GM18502 (cell line): ENCODE measurements at regions not wholly inside any gene's neighbourhood (a gene's known extent, or its start where the extent isn't known, plus 50 kb on each side); places are given as distances from the start of the nearest gene placed in this dataset.
"Not testable (repeated sequence)": the region's sequence is repeated elsewhere in the genome, so short reads cannot be mapped to it uniquely, and the experiment has no call there.

Experiments
- ATAC-seq: cut with Tn5 transposase; IDR thresholded peaks from one replicate; pipeline ENCODE4 v1.9.1; 2021; ENCODE audit warnings: mild to moderate bottlenecking; ENCODE audit not compliant: unreplicated experiment, poor library complexity

DNA sequence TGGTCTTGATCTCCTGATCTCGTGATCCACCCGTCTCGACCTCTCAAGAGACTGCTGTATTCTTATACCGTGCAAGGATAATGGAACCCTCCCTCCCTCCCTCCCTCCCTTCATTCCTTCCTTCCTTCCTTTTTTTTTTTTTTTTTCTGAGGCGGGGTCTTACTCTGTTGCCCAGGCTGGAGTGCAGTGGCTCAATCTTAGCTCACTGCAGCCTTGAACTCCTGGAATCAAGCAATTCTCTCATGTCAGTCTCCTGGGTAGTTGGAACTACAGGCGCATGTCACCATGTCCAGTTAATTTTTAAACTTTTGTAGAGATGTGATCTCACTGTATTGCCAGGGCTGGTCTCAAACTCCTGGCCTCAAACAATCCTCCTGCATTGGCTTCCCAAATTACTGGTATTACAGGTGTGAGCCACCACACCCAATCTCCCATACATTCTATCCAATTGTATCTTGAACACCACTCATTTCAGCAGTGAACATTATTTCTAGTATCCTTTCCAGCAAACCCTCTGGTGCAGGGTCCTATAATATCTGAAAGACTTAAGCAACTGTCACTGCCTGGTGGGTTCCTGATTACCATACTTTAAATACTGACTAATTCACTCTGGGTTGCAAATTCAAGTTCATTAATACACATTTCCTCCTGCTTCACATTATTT is 210.0 kb upstream of the ZNF217 start:
- ATAC-seq = no peak

DNA sequence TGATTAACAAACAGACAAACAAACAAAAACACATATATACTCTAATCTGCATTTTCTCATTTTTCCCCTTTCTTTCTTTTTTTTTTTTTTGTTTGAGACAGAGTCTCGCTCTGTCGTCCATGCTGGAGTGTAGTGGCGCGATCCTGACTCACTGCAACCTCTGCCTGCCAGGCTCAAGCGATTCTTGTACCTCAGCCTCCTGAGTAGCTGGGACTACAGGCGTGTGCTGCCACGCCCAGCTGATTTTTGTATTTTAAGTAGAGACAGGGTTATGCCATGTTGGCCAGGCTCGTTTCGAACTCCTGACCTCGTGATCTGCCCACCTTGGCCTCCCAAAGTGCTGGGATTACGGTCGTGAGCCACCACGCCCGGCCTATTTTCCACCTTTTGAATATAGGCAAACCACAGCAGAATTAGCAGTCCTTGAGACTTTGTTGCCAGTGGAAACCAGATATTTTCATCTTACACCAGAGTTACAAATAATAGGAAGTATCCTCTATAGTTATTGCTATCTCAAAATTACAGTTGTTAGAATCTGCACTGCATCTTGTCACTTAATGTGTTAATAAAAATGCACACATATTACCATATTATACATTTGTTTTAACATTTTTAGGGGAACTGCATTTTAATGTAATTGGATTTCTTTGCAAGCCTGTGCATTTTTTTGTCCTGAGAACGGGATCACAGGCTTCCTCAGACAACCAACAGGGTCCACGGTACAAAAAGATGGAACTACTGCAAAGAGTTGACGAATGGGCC is 208.2 kb upstream of the ZNF217 start:
- ATAC-seq = no peak

DNA sequence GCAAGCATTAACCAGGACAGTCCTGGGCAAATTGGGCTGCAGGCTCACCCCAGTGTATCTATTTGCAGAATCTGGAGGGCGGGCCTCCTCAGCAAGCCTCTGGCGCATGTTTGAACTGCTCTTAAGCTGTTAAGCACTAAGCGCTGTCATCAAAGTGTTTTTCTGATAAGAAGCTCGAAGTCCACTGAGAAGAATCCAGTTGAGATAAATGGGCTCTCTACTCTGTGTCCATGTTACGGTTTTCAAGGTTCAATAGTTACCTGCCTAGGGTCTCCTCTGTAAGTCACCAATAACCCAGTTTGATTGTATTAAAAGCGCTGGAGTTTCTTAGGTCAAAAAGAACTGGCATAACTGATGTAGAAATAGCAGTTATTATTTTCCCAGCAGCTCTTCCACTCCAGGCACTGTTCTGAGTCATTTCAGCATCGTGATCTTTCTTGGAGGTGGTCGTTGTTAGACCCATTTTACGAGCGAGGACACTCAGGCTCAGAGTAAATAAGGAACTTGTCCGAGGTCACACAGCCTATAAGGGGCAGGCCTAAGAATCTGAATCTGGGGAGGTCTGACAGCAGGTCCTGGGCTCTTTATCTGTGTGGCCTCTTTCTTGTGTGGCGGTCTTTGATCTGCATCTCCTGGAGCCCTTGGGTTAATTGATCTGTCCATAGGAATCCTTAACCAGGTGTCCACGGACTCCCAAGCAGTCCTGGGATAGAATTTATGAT is 207.4 kb upstream of the ZNF217 start:
- ATAC-seq = no peak

DNA sequence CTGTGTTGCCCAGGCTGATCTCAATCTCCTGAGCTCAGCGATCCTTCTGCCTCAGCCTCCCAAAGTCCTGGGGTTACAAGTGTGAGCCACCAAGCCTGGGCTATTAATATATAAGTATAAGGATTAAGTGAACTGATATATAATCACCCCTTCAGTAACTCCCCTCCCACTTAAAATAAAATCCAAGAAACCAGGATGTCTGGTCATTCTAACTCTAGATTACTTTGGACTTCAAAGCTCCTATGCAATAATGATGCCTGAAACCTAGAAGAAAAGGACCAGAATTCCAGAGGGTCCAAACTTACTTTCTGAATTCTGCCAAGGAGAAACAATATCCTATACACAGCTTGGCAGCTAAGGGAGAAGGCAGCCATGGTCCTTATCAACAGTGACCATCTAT is 206.8 kb upstream of the ZNF217 start:
- ATAC-seq = no peak

DNA sequence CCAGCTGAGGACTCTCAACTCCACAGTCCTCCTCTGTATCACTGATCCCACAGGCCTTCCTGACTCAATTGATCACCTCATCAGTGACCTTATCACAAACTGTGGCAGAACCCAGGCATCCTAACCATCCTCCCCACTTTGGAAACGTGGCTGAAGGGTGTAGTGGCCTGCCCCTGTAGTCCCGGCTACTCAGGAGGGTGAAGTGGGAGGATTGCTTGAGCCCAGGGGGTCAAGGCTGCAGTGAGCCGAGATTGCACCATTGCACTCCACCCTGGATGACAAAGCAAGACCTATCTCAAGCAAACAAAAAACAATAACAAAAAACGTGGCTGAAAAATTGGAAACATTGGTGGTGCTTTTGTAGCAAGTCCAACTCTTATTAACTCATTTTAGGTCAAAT is 203.4 kb upstream of the ZNF217 start:
- ATAC-seq = no peak

DNA sequence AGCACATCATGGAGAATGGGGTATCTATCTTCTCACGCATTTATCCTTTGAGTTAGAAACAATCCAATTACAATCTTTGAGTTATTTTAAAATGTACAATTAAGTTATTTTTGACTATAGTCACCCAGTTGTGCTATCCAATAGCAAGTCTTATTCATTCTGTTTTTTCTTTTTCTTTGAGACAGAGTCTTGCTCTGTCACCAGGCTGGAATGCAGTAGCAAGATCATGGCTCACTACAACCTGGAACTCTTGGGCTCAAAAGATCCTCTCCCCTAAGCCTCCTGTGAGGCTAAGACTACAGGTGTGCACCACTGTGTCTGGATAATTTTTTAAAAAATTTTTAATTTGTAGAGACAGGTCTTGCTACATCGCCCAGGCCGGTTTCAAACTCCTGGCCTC is 201.5 kb upstream of the ZNF217 start:
- no peak for ATAC-seq

DNA sequence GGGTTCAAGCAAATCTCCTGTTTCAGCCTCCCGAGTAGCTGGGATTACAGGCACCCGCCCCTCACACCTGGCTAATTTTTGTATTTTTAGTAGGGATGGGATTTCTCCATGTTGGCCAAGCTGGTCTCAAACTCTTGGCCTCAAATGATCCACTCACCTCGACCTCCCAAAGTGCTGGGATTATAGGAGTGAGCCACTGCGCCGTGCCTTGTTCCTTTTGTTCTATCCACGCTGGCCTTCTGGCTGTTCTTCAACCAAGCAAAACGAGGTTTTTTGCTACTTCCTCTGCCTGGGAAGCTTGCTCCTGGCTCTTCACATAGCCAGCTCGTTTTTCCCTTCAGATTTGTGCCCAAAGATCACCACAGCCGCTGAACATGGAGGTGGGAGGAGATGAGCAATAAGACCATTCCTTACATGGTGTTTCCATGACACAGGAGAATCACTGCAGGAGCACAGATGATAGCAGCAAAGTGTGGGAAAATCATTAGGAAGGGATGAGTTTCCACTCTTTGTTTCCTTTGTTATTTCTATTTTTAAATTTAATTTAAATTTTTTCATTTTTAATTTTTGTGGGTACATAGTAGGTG is 201.0 kb upstream of the ZNF217 start:
- ATAC-seq = no peak

DNA sequence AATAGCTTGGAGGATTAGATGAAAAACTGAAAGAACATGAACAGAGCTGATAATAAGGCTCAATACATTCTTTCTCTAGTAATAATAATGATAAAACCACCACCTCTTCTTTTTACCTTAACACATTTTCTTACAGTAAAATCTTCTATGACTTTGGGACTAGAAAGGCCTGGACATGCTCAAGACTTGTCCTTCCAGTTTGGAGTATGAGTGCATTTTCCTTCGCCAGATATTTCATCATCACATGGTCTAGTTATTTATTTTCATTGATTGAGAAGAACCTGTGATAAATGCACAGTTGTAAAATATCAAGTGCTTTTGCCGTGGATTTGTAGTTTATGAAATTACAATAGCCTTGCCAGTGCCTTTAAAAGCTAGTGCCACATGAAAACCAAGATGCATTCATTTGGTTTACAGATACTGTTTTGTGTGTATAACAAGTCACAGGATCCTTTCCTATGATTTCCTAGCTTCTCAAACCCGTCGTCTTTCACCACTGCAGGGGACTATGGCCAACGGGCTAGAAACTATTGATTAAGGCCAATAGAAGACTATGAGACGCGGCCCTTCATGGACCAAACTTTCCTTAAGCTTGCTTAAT is 200.2 kb upstream of the ZNF217 start:
- no peak for ATAC-seq

DNA sequence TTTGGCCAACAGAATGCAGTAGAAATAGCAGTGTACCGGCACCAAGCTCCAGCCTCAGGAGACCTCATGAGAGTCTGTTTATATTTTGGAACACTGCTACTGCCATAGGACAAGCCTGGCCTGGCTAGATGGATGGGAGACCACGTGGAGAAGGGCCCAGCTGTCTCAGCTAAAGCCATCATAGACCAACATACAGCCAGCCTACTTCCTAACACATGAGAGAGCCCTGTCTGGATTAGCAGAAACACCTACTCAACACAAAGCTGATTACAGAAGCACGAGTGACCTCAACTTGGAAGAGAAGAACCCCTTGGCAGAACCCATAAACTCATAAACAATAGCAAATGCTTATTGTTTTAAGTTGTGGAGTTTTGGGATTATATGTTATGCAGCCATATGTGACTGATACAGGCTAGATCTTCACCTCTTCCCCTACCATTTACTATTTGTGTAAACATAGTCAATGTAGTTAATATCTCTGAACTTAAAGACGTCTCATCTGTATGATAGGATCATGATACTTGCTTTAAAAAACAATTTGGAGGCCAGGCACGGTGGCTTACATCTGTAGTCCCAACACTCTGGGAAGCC is 199.4 kb upstream of the ZNF217 start:
- ATAC-seq = no peak

DNA sequence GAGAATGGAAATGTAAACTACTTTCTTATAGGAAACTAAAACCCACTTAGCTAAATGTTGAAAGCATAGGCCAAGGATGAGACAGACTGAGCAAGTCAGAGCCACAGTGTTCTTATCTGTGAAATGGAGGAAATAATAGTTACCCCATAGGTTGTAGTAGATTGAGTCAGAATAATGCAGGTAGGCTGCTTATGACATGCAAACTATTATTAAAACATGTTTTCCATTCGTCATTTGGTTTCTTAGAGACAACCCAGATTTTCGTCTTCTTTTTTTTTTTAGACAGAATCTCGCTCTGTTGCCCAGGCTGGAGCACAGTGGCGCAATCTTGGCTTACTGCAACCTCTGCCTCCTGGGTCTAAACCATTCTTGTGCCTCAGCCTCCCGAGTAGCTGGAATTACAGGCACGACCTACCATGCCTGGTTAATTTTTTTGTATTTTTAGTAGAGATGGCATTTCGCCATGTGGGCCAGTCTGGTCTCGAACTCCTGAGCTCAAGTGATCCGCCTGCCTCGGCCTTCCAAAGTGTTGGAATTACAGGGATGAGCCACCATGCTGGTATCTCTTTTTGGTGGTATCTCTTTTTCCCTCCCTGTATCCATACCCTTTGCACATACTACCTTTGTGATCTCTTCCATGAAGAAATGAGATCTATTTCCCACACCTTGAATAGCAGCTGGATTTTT is 196.5 kb upstream of the ZNF217 start:
- peak; percentile 57 for ATAC-seq

DNA sequence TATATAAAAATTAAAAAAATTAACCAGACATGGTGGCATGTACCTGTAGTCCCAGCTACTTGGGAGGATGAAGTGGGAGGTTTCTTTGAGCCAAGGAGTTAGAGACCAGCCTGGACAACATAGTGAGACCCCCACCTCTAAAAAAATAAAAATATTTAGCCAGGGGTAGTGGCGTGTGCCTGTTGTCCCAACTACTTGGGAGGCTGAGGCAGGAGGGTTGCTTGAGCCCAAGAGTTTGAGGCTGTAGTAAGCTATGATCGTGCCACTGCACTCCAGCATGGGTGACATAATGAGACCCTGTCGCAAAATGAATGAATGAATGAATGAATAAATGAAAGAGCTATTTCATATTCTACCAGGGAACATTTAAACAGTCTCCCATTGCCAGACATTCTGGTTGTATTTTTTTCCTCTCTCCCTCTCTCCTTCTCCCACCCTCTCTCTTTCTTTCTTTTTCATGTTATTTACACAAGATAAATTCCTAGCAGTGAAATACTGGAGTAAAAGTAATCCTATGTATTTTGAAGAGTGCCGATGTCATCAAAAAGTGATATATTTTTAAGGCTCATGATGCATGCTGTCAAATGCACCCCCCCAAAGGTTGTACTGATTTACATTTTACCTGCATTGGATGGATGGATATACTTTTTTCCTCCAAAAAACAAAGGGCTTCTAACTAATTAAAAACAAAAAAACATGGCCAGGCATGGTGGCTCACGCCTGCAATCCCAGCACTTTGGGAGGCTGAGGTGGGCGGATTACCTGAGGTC is 194.8 kb upstream of the ZNF217 start:
- no peak for ATAC-seq

DNA sequence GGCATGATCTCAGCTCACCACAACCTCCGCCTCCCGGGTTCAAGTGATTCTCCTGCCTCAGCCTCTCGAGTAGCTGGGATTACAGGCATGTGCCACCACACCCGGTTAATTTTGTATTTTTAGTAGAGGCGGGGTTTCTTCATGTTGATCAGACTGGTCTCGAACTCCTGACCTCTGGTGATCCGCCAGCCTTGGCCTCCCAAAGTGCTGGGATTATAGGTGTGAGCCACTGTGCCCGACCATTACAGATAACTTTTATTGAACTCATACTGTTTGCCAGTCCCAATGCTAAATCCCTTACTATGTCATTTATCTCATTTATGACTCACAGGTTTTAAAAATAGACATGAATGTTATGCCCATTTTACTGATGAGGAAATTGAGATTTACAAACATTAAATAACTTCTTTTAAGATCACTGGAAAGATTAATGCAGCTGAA is 193.9 kb upstream of the ZNF217 start:
- not testable (repeated sequence) for ATAC-seq

DNA sequence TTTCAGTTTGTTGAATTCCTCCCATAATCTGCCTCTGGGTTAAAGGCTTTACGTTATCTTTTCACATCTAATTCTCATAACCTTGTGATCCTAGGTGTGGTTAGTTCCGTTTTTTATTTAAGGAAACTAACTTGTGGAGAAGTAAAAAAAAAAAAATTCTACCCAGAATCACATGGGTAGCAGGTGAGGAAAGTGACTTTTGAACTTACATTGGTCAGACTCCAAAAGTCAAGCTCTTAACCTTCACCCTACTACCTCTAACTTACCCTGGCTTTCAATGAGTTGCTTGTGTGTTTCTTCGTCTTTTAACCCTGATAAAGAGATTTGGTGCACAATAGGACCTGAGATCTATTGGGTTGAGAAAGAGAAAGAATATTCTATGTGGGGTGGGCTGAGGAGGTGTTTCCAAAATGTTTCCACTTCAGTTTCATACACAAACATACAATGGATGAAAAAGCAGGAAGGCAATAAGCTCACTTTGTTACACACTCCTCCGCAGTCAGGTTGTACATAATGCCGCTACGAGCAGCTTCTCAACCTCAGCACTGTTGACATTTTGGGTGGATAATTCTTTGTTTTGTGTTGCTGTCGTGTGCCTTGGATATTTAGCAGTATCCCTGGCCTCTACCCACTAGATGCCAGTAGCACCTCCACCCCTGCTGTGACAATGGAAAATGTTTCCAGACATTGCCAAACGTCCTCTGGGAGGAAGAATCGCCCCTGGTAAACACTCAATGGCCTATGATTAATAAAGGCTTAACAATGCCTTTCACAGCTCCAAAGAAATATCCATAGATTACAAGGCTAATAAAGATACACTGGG is 193.0 kb upstream of the ZNF217 start:
- no peak for ATAC-seq

DNA sequence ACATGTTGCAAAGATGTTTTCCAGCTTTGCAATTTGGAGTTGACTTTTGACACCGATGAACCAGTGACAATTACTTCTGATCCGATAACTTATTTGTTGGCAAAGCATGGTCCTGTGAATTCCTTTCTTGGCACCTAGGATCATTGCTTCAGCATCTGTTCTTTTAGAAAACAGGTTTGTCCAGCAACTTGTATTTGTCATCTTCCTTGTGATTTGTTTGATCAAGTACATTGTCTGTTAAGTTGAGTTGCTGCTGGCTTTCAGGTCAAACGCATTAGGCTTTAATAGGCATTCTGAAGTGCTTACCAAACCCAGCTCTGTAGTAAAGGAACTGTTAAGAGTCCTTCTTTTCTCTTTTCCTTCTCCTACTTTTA is 192.4 kb upstream of the ZNF217 start:
- ATAC-seq = no peak

DNA sequence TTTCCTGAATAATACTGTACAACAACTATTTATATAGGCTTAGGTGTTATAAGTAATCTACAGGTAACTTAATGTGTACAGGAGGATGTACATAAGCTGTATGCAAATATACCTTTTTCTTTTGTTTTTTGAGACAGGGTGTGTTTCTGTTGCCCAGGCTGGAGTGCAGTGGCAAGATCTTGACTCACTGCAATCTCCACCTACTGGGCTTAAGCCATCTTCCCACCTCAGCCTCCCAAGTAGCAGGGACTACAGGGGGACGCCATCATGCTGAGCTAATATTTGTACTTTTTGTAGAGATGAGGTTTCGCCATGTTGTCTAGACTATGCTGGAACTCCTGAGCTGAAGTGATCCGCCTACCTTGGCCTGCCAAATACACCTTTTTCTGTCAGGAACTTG is 191.7 kb upstream of the ZNF217 start:
- ATAC-seq = no peak

DNA sequence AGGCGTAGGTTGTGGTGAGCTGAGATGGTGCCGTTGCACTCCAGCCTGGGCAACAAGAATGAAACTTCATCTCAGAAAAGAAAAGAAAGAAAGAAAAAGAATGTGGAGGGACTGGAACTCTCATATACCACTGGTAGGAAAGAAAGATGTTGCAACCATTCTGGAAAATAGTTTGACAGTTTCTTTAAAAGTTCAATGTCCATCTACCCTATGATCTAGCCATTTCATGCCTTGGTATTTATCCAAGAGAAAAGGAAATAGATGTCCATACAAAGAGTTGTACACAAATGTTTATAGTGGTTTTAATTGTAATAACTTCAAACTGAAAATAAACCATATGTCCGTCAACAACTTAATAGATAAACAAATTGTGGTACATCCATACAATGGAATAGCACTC is 190.1 kb upstream of the ZNF217 start:
- no peak for ATAC-seq

DNA sequence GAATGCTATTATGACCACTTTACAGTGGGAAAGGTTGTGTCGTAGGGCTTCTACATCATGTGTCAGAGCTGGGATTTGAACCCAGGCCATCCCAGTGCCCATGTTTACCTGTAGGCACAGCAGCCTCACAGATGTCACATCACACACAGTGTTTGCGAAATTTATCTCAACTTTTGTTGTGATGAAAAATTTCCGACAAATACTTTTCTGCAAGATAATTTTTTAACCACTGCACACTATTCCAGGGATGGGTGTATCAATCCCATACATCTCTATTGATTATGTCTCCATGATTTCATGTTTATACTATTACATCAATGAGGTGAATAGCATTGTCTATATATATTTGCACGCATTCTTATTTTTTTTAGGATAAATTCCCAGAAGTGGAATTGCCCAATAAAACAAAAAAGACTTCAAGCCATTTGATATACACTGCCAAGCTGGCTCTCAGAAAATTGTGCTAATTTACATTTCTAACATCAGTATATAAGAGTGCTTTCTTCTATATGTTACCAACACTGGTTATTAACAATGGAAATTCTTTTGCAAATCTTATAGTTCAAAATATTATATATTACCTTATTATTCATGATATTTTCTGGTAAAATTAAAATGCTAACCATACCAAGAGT is 189.1 kb upstream of the ZNF217 start:
- ATAC-seq = no peak

DNA sequence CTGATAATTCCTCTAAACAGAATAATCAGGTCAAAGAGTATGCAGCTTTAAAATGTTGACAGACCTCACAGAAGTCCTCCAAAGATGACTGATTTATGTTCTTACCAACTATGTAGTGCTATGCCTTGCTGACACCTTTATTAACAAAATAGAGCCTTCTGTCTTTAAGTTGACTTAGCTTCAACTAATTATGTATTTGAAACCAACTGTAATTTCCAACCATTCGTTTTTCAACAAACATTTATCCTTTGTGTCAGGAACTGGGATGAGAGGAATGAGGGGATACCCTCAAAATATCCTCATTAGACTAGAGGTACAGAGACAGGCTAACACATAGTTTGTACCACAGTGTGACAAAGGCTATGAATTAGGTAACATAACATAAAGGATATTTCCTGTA is 186.2 kb upstream of the ZNF217 start:
- no peak for ATAC-seq
